Effector memory CD4-positive, alpha-beta T cell (primary cell): ENCODE measurements at regions not wholly inside any gene's neighbourhood (a gene's known extent, or its start where the extent isn't known, plus 50 kb on each side); places are given as distances from the start of the nearest gene placed in this dataset.

Experiments
- DNase-seq, 3 donors: peaks; one replicate each; pipeline ENCODE4 v3.0.0-alpha.2; 2020
- H3K27ac ChIP-seq: 2 replicates; pipeline ENCODE4 v1.7.0; 2013; ENCODE audit warnings: mild to moderate bottlenecking, low read length, moderate library complexity; ENCODE audit not compliant: insufficient read depth, poor library complexity, severe bottlenecking
- H3K27me3 ChIP-seq: replicated peaks from 2 replicates; pipeline ENCODE4 v1.7.0; 2013; ENCODE audit warnings: mild to moderate bottlenecking, low read length; ENCODE audit not compliant: insufficient read depth, control insufficient read depth, poor library complexity, severe bottlenecking
- H3K36me3 ChIP-seq: 2 replicates; pipeline ENCODE4 v1.7.0; 2013; ENCODE audit warnings: mild to moderate bottlenecking, low read length, moderate library complexity; ENCODE audit not compliant: control insufficient read depth, insufficient read depth
- H3K4me1 ChIP-seq: 2 replicates; pipeline ENCODE4 v1.7.0; 2013; ENCODE audit warnings: low read length, mild to moderate bottlenecking; ENCODE audit not compliant: control insufficient read depth, insufficient read depth, poor library complexity, severe bottlenecking
- H3K4me3 ChIP-seq: 2 replicates; pipeline ENCODE4 v1.7.0; 2013; ENCODE audit warnings: low read length, low read depth, mild to moderate bottlenecking; ENCODE audit not compliant: insufficient read depth, poor library complexity, severe bottlenecking
- H3K9me3 ChIP-seq: 2 replicates; pipeline ENCODE4 v1.7.0; 2013; ENCODE audit warnings: mild to moderate bottlenecking, low read length, moderate library complexity; ENCODE audit not compliant: control insufficient read depth

DNA sequence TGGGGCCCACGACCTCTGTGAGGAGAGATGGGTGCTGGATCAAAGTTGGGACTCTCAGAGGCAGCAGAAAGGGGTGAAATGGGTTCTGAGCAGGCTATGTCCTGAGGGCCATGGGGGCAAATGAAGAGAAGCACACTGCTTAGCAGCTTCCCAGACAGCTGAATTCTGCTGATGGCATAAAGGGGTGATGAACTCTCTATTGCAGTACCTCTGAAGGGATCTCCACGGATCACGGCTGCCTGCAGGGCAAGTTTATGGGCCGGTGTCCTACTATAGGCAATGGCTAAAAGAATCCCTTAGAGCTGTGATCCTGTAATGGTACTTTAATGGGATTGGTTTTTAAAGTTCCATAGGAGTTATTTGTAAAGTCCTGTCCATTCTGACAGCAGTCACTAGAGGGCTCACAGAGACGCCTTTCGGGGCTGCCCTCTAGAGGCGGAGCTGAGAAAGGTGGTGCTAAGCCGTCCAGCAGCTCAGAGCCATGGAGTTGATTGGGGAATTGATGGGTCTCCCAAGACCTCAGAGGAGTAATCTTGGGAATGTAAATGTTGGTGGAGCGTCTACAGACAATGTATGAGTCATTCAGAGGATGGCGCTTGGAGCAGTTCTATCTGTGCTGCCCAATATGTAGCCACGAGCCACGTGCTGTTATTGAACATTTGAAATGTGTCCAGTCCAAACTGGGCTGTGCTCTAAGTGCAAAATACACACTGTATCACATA lies 287.3 kb downstream of the COG6 start:
- no peaks in the 10 kb centered on the region for H3K4me1 ChIP-seq
- no peaks in the 10 kb centered on the region for H3K27me3 ChIP-seq
- no peaks in the 10 kb centered on the region for H3K9me3 ChIP-seq
- no peak overlapping the region for H3K4me3 ChIP-seq
- peak; percentile 28 to 55 (median 35) for DNase-seq
- no peak overlapping the region for H3K27ac ChIP-seq
- H3K36me3 ChIP-seq: no peaks in the 10 kb centered on the region

DNA sequence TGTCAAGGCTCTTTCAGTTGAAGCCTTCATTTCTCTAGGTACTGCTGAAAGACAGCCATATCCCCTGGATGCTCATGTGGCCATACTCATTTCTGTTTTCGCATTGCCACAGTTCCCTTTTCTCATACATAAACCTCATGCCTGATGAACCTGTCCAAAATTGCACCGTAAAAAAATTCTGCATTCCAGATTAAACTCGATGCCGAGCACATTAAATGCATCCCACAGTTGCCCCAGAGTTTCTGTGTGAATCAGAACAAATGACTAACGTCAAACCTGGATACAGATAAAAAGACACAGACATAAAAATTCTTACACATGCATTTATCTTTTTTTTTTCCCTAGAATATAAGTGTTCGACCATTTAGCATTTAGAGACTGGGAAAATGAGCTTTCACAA lies 288.2 kb downstream of the COG6 start:
- Histone ChIP-seq H3K36me3 (no peaks in the 10 kb centered on the region), H3K9me3 (no peaks in the 10 kb centered on the region), H3K27ac (no peak overlapping the region), H3K4me3 (no peak overlapping the region), H3K4me1 (no peaks in the 10 kb centered on the region), H3K27me3 (no peaks in the 10 kb centered on the region)
- no peak for DNase-seq

DNA sequence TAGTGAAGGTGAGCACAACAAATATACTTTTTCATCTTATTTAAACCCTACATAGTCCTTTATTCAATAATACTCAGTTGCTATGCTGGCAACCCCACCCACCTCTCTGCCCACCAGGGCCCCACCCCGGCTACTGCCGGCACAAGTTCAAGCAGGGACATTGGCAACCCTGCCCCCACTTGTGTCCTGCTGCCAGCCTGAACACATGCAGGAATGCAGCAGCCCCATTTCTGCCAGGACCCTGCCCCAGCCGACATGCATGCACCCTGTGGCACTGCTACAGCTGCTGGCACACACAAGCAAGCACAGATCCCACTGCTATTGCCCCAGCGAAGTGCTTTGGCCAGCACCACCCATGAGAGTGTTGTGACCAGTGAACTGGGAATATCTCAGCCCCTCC lies 289.8 kb downstream of the COG6 start:
- Histone ChIP-seq H3K4me3 (no peak overlapping the region), H3K36me3 (no peaks in the 10 kb centered on the region), H3K27me3 (no peaks in the 10 kb centered on the region), H3K27ac (no peak overlapping the region), H3K4me1 (no peaks in the 10 kb centered on the region), H3K9me3 (no peaks in the 10 kb centered on the region)
- no peak for DNase-seq

DNA sequence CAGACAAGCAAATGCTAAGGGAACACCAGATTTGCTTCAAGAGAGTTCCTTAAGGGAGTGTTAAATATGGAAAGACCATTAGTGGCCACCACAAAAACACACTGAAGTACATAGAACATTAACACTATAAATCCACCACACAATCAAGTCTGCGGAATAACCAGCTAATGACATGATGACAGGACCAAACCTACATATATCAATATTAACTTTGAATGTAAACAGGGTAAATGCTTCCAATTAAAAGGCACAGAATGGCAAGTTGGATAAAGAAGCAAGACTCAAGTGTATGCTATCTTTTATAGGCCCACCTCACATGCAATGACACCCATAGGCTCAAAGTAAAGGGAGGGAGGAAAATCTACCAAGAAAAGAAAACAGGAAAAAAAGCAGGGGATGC lies 291.3 kb downstream of the COG6 start:
- Histone ChIP-seq H3K36me3 (no peaks in the 10 kb centered on the region), H3K27me3 (no peaks in the 10 kb centered on the region), H3K9me3 (no peaks in the 10 kb centered on the region), H3K4me3 (no peak overlapping the region), H3K4me1 (no peaks in the 10 kb centered on the region), H3K27ac (no peak overlapping the region)
- DNase-seq: no peak

DNA sequence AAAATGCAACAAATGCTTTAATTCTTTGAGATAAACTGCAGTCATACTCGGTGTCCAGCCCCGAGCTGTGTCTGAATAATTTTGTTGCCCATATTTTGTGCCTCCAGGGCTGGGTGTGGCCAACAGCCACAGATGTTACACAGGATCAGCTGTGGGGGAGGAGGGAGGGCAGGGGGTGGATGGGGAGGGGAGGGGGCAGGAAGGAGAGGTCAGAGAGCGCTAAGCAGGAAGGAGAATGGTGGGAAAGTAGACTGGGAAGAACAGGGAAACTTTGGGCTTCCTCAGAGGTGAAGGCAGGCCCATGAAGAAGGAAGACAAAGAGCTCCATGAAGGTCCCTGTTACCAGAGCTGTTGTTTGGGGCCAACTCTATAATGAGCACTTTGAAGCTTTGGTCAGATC lies 295.8 kb downstream of the COG6 start:
- H3K9me3 ChIP-seq: no peaks in the 10 kb centered on the region
- H3K27me3 ChIP-seq: no peaks in the 10 kb centered on the region
- DNase-seq: no peak
- H3K27ac ChIP-seq: no peak overlapping the region
- no peaks in the 10 kb centered on the region for H3K36me3 ChIP-seq
- H3K4me1 ChIP-seq: peaks cover 14% of the 10 kb centered on the region
- H3K4me3 ChIP-seq: no peak overlapping the region

DNA sequence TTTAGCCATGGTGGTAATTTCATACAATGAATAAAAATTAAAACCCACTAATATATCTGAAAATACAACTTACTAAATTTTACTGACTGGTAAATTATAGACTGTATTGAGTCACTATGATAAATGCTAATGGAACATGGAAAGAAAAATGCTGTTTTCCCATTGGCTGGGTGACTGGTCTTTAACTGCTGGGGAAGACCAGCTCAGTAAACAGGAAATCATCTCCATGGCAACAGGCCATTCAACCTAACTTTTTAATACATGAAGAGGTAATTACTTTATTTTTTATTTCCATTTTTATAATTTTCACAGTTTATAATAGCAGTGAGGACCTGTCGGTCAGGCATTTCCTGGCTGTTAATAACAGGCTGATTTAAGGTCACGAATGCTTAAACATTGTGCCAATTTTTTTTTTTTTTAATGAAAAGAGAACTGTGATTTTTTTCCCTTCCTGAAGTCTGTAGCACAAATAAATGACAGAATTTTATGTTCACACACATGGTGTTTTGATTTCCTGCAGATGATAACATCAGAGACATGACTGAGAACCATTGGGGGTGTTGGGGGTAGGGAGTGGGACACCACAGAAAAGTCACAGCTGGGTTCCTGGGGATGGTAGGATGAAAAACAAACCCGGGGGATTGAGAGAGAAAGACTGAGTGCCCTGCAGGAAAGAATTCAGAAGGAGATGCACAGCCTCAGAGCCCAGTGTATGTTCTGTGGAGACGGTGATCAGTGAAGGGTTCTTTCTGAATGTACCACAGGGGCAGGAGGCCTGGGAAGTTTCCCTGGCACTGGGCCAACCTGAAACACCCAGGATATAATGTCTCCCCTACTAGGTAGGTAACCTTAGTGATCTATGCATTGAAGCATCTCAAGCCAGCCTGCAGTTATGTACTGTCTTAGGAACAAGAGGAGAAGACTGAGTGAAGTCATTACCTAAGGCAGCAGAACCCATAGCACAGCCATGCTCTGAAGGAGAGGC lies 297.1 kb downstream of the COG6 start:
- Histone ChIP-seq H3K4me1 (peaks cover 14% of the 10 kb centered on the region), H3K27ac (peak overlapping the region; percentile 31)
- DNase-seq: no peak

DNA sequence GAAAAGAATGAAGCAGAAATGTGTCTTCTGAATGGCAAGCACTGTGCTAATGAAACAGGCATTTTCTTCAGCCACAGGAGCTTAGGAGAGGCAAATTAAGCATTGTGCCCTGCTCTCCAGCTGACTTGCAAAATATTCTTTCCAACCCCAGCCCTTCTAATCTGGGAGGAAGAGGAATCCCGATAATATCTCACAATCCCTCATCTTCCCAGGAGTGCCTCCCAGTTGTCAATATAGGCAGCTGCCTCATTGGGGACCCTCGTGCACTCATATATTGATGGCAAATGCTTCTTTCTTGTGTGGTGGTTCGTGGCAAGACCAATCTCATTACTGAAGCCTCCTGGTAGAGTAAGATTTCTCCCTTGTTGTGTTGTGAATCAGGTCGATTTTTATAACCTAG lies 299.0 kb downstream of the COG6 start:
- no peak for DNase-seq
- H3K27me3 ChIP-seq: no peaks in the 10 kb centered on the region
- H3K27ac ChIP-seq: no peak overlapping the region
- H3K4me1 ChIP-seq: peaks cover 14% of the 10 kb centered on the region
- H3K9me3 ChIP-seq: no peaks in the 10 kb centered on the region
- H3K36me3 ChIP-seq: no peaks in the 10 kb centered on the region
- H3K4me3 ChIP-seq: no peak overlapping the region

More for the DNA sequence above, 297.1 kb downstream of the COG6 start:
- no peaks in the 10 kb centered on the region for H3K27me3 ChIP-seq
- H3K36me3 ChIP-seq: no peaks in the 10 kb centered on the region
- H3K9me3 ChIP-seq: no peaks in the 10 kb centered on the region
- no peak overlapping the region for H3K4me3 ChIP-seq

DNA sequence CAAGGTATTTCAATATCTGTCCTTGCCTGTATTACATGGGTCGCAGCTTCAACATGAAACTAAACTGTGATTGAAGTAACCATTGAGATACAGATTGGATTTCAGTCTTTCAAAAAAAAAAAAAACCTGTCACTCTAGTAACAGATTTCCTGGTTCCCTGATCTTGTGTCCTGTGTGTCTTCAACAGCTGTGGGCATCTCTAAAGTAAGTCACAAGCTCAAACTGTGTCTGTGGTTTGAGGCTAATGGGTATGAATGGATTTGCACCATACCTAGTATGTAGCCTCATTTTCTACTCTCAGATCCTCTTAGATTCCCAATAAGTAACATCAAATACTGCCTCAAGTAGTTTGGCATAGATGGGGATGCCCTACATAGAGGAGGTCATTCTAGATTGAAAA lies 300.1 kb downstream of the COG6 start:
- Histone ChIP-seq H3K27me3 (no peaks in the 10 kb centered on the region), H3K4me3 (no peak overlapping the region), H3K9me3 (no peaks in the 10 kb centered on the region), H3K4me1 (peaks cover 14% of the 10 kb centered on the region), H3K36me3 (no peaks in the 10 kb centered on the region), H3K27ac (no peak overlapping the region)
- DNase-seq: no peak

DNA sequence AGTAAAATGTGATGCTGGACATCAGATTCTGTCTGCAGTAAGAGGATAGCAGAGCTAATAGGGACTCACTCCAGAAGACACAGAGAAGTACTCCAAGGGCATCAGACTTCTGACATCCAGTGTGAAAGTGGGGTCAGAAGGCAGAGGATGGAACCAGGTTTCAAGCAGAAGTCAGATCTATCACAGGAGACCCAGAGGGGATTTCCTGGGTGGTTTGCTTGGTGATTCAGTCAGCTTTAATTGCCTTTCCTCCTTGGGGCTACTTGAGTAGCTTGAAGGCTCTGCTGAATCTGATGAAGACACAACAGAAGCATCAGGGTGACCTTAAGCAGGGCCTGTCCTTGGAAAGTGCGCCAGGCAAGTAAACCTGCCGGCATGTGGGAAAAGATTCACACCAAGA lies 300.6 kb downstream of the COG6 start:
- no peak for DNase-seq
- H3K4me3 ChIP-seq: no peak overlapping the region
- H3K27ac ChIP-seq: no peak overlapping the region
- no peaks in the 10 kb centered on the region for H3K9me3 ChIP-seq
- H3K4me1 ChIP-seq: peaks cover 14% of the 10 kb centered on the region
- H3K36me3 ChIP-seq: no peaks in the 10 kb centered on the region
- no peaks in the 10 kb centered on the region for H3K27me3 ChIP-seq
